Caco-2 (cell line): ENCODE measurements at regions not wholly inside any gene's neighbourhood (a gene's known extent, or its start where the extent isn't known, plus 50 kb on each side); places are given as distances from the start of the nearest gene placed in this dataset.

Experiments
- BruUV-seq: library from RNA; stranded (reverse); fragments of 400-500 nt; replicated peaks from 2 replicates; lab custom pipeline; 2021; lab: Mats Ljungman, UMichigan
- CTCF ChIA-PET: fragments of 300-600 bp; sonication (Branson Sonifier 250); formaldehyde crosslinking; loops from one replicate; lab custom pipeline; 2022; ENCODE audit warnings: antibody characterized with exemption; lab: Charles Lee
- POLR2A ChIA-PET: fragments of 300-600 bp; sonication (Branson Sonifier 250); formaldehyde crosslinking; loops from one replicate; lab custom pipeline; 2022; ENCODE audit warnings: antibody characterized with exemption; lab: Charles Lee
- DNase-seq, 2 experiments: peaks; one replicate each; pipeline versions ENCODE4 v3.0.0 to v3.0.0-alpha.2; 2020 to 2022
- H3K27me3 ChIP-seq: replicated peaks from 2 replicates; pipeline ENCODE4 v1.6.0; 2011; ENCODE audit warnings: low read length; ENCODE audit not compliant: control insufficient read depth, insufficient read depth
- H3K36me3 ChIP-seq: 2 replicates; pipeline ENCODE4 v1.5.1; 2011; ENCODE audit warnings: low read length; ENCODE audit not compliant: control insufficient read depth, insufficient read depth
- H3K4me1 ChIP-seq: fragments of 250-450 bp; sonication (Bioruptor Pico); 2 replicates; pipeline ENCODE4 v1.5.1; 2020; ENCODE audit warnings: mild to moderate bottlenecking
- H3K4me3 ChIP-seq: 2 replicates; pipeline ENCODE4 v1.5.1; 2011; ENCODE audit warnings: low read depth, mild to moderate bottlenecking, control low read depth, low read length
- H3K9me3 ChIP-seq: fragments of 250-450 bp; sonication (Bioruptor Pico); 2 replicates; pipeline ENCODE4 v1.5.1; 2020; ENCODE audit warnings: mild to moderate bottlenecking, moderate library complexity
- H3K27ac Mint-ChIP-seq: one replicate; pipeline ENCODE4 v1.8.0; 2022; ENCODE audit warnings: mixed read lengths; ENCODE audit not compliant: unreplicated experiment
- H3K27me3 Mint-ChIP-seq: one replicate; pipeline ENCODE4 v1.8.0; 2022; ENCODE audit warnings: mixed read lengths; ENCODE audit not compliant: insufficient read depth, unreplicated experiment
- H3K36me3 Mint-ChIP-seq: one replicate; pipeline ENCODE4 v1.8.0; 2022; ENCODE audit warnings: mild to moderate bottlenecking, mixed read lengths; ENCODE audit not compliant: insufficient read depth, unreplicated experiment
- H3K4me1 Mint-ChIP-seq: one replicate; pipeline ENCODE4 v1.8.0; 2022; ENCODE audit warnings: low read depth, mixed read lengths; ENCODE audit not compliant: unreplicated experiment
- H3K4me3 Mint-ChIP-seq: one replicate; pipeline ENCODE4 v1.8.0; 2022; ENCODE audit warnings: mild to moderate bottlenecking, moderate library complexity, mixed read lengths; ENCODE audit not compliant: unreplicated experiment
- H3K9me3 Mint-ChIP-seq: one replicate; pipeline ENCODE4 v1.8.0; 2022; ENCODE audit warnings: mixed read lengths; ENCODE audit not compliant: unreplicated experiment
- intact Hi-C: fragments of 100-400 bp; cut with micrococcal nuclease; formaldehyde crosslinking; loops from one replicate; pipeline ENCODE4 v1.10.0; 2022; ENCODE audit not compliant: unreplicated experiment
- TF ChIP-seq, protein P1 (sequence below), 2 experiments: fragments of 200-600 bp in 1 of 2; IDR thresholded peaks; 1 replicate in 1 of 2; 2 replicates in 1 of 2; pipeline versions ENCODE4 v1.5.1 to v1.8.0; 2011 to 2022; ENCODE audit warnings: antibody characterized with exemption in 1 of 2, control low read depth in 1 of 2, inconsistent platforms in 1 of 2, low read depth in 1 of 2, low read length in 1 of 2, mild to moderate bottlenecking in 1 of 2, moderate library complexity in 1 of 2; ENCODE audit not compliant: insufficient read depth in 1 of 2, severe bottlenecking in 1 of 2, unreplicated experiment in 1 of 2

DNA sequence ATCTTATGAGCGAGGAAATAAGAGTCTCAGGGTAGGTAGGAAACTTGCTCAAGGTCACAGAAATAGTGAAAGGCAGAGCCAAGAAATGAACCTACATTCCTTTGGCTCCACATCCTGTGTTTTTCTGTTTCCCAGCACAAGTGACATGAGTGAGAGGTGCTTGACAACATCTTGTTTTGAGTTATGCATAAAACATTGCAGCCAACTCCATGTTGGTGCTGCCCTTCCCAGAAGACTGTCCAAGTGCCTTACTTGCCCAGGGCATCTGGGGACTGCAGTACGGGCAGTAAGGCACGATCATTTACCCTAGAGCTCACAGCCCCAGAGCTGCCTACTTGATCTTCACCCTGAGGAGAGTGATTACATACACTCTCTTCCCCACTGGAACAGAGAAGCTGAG is 148.8 kb downstream of the NOC3L start:
- no peaks in the 10 kb centered on the region for H3K36me3 Mint-ChIP-seq

DNA sequence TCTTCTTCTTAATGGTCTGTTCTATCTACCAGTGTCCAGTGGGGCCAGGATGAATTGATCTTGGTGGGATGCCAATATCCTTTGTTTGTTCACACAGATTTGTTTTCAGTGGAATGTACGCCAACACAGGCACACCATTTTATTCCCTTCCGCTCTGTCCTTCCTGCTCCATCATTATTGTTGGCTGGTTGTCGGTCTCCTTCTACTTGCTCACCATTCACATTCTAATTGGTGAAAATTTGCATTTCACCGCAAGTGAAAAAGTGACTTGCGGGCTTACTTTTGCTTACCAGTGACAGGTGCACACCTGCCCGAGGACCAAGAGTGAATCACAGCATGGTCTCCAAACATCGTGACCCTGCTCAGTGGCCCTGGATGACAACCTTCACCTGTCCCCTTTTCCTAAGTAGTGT is 148.3 kb downstream of the NOC3L start:
- ChIA-PET POLR2A (no interaction called here), CTCF (no interaction called here)
- H3K4me1 Mint-ChIP-seq, result peaks cover 6% of the 10 kb centered on the region
- Histone ChIP-seq H3K36me3 (peaks cover 3% of the 10 kb centered on the region), H3K4me3 (no peak overlapping the region), H3K27me3 (no peaks in the 10 kb centered on the region), H3K4me1 (no peaks in the 10 kb centered on the region), H3K9me3 (no peaks in the 10 kb centered on the region)
- H3K36me3 Mint-ChIP-seq, result no peaks in the 10 kb centered on the region
- no peaks in the 10 kb centered on the region for H3K27me3 Mint-ChIP-seq
- intact Hi-C loops, result loop anchor here (5.0 kb wide), 1 partner anchor 137 kb away; no protein-coding TSS in a partner anchor
- H3K9me3 Mint-ChIP-seq, result no peaks in the 10 kb centered on the region
- no peak for DNase-seq
- BruUV-seq, result no TSS peak
- H3K4me3 Mint-ChIP-seq, result no peak overlapping the region
- no peak overlapping the region for H3K27ac Mint-ChIP-seq
- TF ChIP-seq, protein P1, sequence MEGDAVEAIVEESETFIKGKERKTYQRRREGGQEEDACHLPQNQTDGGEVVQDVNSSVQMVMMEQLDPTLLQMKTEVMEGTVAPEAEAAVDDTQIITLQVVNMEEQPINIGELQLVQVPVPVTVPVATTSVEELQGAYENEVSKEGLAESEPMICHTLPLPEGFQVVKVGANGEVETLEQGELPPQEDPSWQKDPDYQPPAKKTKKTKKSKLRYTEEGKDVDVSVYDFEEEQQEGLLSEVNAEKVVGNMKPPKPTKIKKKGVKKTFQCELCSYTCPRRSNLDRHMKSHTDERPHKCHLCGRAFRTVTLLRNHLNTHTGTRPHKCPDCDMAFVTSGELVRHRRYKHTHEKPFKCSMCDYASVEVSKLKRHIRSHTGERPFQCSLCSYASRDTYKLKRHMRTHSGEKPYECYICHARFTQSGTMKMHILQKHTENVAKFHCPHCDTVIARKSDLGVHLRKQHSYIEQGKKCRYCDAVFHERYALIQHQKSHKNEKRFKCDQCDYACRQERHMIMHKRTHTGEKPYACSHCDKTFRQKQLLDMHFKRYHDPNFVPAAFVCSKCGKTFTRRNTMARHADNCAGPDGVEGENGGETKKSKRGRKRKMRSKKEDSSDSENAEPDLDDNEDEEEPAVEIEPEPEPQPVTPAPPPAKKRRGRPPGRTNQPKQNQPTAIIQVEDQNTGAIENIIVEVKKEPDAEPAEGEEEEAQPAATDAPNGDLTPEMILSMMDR (IDR thresholded peaks at IDR 0.05; ENCODE audit: insufficient read depth in 1 of 2, low read depth in 1 of 2, low read length in 1 of 2, severe bottlenecking in 1 of 2, unreplicated experiment in 1 of 2), result no peak

More for the DNA sequence above, 148.8 kb downstream of the NOC3L start:
- peaks cover 6% of the 10 kb centered on the region for H3K4me1 Mint-ChIP-seq
- no peaks in the 10 kb centered on the region for H3K9me3 Mint-ChIP-seq
- no TSS peak for BruUV-seq
- no peak overlapping the region for H3K4me3 Mint-ChIP-seq
- H3K27ac Mint-ChIP-seq, result no peak overlapping the region
- intact Hi-C loops, result loop anchor here (5.0 kb wide), 1 partner anchor 137 kb away; no protein-coding TSS in a partner anchor
- TF ChIP-seq, protein P1 (IDR thresholded peaks at IDR 0.05; ENCODE audit: insufficient read depth in 1 of 2, low read depth in 1 of 2, low read length in 1 of 2, severe bottlenecking in 1 of 2, unreplicated experiment in 1 of 2), result no peak
- H3K27me3 Mint-ChIP-seq, result no peaks in the 10 kb centered on the region
- Histone ChIP-seq H3K4me1 (no peaks in the 10 kb centered on the region), H3K27me3 (no peaks in the 10 kb centered on the region), H3K9me3 (no peaks in the 10 kb centered on the region), H3K4me3 (no peak overlapping the region), H3K36me3 (peaks cover 3% of the 10 kb centered on the region)
- CTCF ChIA-PET, result no interaction called here
- no peak for DNase-seq
- POLR2A ChIA-PET, result no interaction called here

DNA sequence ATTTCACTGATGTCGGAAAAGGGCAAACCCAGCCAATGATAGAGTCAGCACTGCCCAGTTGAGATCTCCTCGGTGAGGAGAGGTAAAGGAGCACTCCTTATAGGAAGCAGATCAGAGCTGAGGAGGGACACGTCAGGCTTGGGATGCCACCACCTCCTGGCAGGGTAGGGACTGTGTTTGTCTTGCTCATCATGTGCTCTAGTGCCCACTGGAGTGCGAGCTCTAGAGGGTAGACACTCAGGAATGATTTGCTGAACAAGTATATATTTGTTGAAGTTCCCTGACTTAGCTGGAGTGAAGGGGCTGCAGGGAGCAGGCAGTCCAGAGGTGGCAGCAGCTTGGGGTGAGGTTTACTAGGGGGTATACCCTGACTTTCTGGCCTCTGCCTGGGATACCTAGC is 146.5 kb downstream of the NOC3L start:
- Histone ChIP-seq H3K36me3 (peaks cover 1% of the 10 kb centered on the region), H3K9me3 (no peaks in the 10 kb centered on the region), H3K4me3 (no peak overlapping the region), H3K27me3 (no peaks in the 10 kb centered on the region), H3K4me1 (no peaks in the 10 kb centered on the region)
- no peaks in the 10 kb centered on the region for H3K36me3 Mint-ChIP-seq
- H3K27ac Mint-ChIP-seq, result no peak overlapping the region
- TF ChIP-seq, protein P1 (IDR thresholded peaks at IDR 0.05; ENCODE audit: insufficient read depth in 1 of 2, low read depth in 1 of 2, low read length in 1 of 2, severe bottlenecking in 1 of 2, unreplicated experiment in 1 of 2), result no peak
- ChIA-PET CTCF (interaction anchor here (1.7 kb wide), 1 partner anchor 140 kb away, joined by 4 read pairs; no protein-coding TSS in a partner anchor), POLR2A (no interaction called here)
- H3K4me3 Mint-ChIP-seq, result no peak overlapping the region
- H3K4me1 Mint-ChIP-seq, result peaks cover 6% of the 10 kb centered on the region
- DNase-seq, result no peak
- no peaks in the 10 kb centered on the region for H3K9me3 Mint-ChIP-seq
- BruUV-seq, result no TSS peak
- intact Hi-C loops, result no loop called here
- H3K27me3 Mint-ChIP-seq, result no peaks in the 10 kb centered on the region
